ENCODE measurements at regions not wholly inside any gene's neighbourhood (a gene's known extent, or its start where the extent isn't known, plus 50 kb on each side); places are given as distances from the start of the nearest gene placed in this dataset.

- no peak for TF ChIP-seq EP300 (IDR thresholded peaks at IDR 0.05)
- no peak for TF ChIP-seq CTCF (IDR thresholded peaks at IDR 0.05)
- no peak for TF ChIP-seq POLR2A (IDR thresholded peaks at IDR 0.05)
- no peak for TF ChIP-seq POLR2AphosphoS5 (IDR thresholded peaks at IDR 0.05)
Observed at GRCh38 chr14:58826845-58827686, 189.3 kb downstream of the DACT1 start.
